ENCODE measurements at regions not wholly inside any gene's neighbourhood (a gene's known extent, or its start where the extent isn't known, plus 50 kb on each side); places are given as distances from the start of the nearest gene placed in this dataset.
"Not testable (repeated sequence)": the region's sequence is repeated elsewhere in the genome, so short reads cannot be mapped to it uniquely, and the experiment has no call there.

DNA sequence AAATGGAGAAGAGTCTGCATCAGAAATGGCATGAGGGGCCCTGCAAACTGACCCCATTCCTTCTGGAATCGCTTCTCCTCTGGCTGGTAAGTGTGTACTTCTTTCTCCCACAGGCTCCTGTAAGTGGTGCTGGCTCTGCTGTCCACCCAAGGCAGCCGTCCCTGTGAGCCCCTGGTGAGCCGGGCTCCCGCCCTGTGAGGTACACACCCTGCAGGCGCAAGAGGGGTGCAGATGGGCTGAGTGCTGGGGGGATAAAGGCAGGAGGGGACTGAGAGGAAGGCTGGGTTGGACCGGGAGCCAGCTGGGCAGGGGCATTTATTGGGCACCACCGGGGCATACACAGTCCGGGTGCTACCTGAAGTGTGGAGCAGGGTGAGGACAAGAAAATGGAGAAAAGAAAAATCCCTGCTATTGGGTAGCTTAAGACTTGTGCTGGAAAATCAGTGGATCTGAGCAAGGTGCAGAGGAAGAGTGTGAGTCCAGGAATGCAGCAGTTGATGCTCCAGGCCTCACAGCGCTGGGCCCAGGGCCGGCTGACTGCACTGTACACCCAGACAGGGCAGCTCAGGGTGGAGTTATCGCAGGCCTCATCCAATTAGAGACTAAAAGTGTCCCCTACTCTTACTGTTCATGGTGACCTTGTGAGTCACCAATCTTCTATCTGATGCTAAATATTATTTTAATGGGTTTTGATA, 455.1 kb upstream of the B3GAT1 start:
- DNase-seq (ENCODE audit: low read depth), result no peak

DNA sequence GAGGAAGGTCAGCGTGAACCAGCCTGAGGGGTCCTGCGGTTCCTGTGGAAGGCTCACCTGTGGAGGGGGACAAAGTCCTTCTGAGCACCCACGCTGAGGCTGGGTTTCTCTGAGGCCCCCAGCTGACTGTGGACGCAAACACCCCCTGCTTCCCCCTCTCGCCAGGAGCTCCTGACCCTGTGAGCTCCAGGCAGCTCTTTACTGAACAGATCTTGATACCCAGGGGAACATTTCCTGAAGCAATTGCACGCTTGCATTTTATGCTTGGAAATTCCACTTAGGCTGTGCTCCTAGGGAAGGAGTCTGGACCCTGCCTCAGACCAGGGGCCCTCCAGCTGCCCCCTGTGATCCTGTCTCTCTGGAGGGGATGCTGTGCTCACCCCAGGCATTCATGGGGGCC, 454.2 kb upstream of the B3GAT1 start:
- DNase-seq (ENCODE audit: low read depth), result no peak

DNA sequence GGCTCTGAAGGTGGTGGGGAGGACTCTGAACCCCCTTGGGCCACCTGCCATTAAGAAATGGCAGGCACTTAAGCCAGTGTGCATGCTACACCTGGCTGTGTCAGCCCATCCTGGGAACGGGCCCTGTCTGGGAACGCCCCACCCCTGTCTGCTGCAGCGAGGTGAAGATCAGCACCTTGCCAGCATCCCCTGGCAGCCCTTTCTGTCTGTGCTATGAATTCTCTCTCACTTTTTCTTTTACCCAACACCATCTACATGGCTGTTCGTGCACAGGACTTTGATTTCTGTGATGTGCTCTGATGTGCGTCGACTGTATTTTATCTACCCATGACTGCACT, 452.9 kb upstream of the B3GAT1 start:
- no peak for DNase-seq (ENCODE audit: low read depth)

DNA sequence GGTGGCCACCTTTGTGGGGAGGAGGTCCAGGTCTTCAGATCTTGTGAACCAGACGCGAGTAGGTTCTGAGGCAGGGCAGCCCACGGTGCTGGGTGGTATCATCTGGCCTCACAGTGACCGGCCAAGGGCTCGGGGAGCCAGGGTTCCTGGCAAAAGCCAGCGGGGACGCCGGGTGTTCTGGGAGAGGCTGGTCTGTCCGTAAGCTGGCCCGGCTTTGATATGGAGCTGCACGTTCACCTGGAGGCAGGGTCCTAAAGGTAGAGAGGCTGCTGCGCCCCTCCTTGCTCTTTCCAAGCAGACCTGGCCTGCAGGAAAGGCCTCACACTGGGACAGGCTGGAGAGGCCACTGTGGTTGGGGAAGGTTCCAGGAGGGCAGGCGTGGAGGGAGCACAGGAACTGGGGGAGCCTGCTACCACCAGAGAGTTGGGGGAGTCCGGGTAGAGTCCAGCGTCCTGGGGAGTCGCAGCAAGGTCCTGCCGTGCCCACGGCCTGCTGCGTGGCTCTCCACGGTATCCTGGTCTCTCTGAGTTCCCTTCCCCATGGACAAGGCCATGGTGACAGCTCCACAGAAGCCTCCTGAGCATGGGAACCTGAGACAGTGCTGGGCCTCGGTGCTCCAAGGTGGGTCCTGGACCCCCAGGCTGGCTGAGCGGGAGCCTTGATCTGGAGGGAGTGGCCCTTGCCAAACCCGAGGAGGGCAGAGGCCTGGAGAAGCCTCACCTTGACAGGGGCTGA, 452.4 kb upstream of the B3GAT1 start:
- no peak for DNase-seq (ENCODE audit: low read depth)

GRCh38 chr11:134863294-134863693, 451.3 kb upstream of the B3GAT1 start:
- DNase-seq (ENCODE audit: low read depth), result no peak

GRCh38 chr11:134862587-134863195, 450.6 kb upstream of the B3GAT1 start:
- DNase-seq (ENCODE audit: low read depth), result no peak

- no peak for DNase-seq (ENCODE audit: low read depth)
Measured at GRCh38 chr11:134862105-134862502, 450.1 kb upstream of the B3GAT1 start.

DNA sequence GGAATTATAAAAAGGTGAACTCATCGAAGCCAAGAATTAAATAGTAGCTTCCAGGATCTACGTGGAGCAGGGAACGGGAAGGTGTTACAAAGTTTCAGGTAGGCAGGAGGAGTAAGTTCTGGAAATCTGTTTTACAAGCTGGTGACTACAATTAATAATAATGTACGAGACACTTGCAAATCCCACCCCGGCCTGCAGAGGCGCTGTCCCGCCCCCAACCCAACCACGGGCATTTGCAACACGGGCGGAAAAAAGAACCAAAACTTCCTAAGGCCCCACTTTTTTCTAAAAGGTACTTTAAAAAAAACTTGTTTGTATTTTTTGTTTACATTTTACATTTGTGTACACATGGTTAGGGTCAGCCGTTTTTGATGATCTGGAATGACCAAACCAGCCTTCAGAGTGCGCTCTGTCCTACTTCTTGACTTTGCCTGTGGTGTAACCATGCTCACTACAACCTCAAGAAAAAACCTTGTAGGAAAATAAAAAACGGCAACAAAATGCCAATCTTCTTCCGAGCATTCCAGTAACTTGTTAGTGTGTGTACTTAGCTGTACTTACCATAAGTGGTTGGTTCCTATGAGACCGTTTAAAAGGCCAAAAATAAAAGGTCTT, 449.6 kb upstream of the B3GAT1 start:
- DNase-seq (ENCODE audit: low read depth), result no peak

DNA sequence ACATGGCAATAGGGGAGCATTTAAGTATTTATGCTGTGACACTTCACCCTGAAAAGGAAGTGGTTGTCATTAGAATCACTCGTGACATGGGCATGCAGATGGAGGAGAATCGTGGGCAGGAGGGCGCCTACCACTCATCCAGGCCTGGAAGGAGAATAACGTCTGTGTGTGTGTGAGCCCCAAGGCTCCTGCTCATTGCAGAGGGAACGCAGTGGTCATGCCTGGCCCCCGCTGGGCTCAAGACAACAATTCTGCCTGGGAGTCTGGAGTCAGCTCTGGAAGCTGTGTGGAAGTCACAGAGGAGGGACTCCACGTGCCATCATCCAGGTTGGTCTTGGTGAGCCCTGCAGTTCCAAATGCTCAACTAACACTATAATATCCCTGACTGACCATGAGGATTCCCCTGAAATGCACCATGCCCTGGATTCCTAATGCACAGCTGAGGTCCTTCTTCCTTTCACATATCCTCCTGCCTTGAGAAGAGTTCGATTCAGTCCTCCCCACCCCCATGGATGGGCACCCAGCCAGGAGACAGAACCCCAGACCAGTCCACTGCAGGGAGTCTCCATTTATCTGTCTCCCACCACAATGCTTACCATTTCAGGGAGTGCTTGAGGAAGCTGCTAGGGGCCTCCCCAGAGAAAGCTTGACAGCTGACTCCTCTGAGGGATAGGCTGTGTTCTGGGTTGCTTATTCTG, 446.9 kb upstream of the B3GAT1 start:
- DNase-seq (ENCODE audit: low read depth), result no peak

- no peak for DNase-seq (ENCODE audit: low read depth)
Measured at GRCh38 chr11:134857035-134857434, 445.0 kb upstream of the B3GAT1 start.

DNA sequence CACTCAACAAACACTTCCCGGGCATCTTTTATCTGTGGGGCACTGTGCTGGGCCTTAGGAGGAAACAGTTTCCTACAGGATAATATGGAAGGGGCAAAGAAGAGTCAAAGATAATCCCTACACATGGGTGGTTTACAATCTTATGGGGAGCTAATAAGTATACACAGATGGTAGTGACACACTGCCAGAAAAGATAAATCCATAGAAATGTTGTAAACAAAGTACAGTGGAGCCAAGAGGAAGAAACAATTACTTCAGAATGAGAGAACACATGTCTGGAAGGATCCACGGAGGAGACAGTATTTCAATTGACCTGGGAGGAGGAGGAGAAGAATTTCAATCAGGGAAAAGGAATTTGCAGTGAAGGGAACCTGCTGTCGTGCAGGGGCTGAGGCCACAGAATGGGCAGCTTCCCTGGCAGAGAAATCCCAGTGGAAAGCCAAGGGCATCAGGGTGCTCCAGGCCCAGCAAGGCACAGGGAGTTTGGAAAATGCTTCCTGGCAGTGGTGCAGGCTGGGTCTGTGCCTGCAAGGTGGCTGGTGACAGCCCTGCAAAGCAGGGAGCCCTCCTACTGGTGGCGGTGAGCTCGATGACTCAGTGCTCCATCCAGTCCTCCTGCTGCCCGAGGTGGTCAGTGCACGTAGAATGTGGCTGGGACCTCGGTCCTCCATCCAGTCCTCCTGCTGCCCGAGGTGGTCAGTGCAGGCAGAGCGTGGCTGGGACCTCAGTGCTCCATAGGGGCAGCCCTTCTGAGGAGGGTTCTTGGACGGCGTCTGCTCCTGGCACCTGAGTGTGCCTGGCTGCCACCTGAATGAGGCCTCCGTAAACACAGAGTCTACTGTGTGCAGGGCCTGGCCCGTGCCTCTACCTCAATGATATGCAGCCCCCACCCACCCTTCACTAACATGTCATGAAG, 444.3 kb upstream of the B3GAT1 start:
- DNase-seq (ENCODE audit: low read depth), result no peak

- DNase-seq (ENCODE audit: low read depth), result no peak
Measured at GRCh38 chr11:134853992-134854991, 442.2 kb upstream of the B3GAT1 start.

DNA sequence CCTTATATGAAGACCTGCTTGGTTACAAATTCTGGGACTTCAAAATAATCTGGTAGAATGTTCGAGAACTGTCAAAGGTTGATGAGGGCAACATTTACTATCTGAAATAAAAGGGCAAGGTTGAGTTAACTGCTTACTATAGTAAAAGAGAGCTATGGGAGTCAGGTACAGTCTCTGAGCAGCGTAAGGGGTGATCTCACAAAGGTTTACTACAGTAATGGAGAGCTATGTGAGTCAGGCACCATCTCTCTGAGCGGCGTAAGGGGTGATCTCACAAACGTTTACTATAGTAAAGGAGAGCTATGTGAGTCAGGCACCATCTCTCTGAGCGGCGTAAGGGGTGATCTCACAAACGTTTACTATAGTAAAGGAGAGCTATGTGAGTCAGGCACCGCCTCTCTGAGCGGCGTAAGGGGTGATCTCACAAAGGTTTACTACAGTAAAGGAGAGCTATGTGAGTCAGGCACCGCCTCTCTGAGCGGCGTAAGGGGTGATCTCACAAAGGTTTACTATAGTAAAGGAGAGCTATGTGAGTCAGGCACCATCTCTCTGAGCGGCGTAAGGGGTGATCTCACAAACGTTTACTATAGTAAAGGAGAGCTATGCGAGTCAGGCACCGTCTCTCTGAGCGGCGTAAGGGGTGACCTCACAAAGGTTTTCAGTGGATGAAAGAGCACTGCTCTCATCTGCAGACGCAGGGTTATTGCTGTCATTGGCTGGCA, 439.6 kb upstream of the B3GAT1 start:
- not testable (repeated sequence) for DNase-seq (ENCODE audit: low read depth)

- no peak for DNase-seq (ENCODE audit: low read depth)
Measured at GRCh38 chr11:134850566-134850965, 438.5 kb upstream of the B3GAT1 start.

GRCh38 chr11:134849833-134850232, 437.8 kb upstream of the B3GAT1 start:
- DNase-seq (ENCODE audit: low read depth), result no peak

GRCh38 chr11:134847083-134847715, 435.2 kb upstream of the B3GAT1 start:
- DNase-seq (ENCODE audit: low read depth), result no peak

DNA sequence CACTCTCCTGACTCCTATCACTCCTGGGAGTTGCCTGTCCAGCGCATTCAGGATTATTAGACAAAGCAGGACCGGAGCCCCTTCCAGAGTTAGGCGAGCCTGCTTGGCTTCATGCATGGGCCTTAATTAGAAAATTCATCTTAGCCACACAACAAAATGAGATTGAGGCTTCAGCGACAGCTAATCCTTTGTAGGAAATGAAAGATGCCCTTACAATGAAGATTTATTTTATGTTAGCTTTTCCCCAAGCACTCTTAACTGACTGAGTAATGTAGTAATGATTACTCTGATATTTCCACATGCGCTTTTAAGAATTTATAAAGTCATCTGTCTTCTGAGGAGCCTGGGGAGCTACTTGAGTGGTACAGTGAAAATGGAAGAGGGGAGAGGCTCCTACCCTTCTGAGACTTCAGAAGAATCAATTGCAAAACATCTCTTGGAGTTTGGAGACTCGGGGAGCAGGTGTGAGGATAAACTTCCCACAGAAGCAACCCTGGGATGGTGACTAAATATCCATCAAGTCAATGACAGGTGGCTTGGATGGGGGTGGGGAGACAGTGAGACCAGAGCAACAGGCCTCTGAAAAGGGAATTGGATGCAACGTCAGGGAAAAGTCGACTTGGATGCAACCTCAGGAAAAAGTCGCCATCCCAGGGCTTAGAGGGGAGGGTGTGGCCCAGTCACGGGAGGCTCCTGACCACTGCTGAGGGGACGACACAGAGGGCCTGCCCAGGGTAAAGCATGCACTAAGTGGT, 434.5 kb upstream of the B3GAT1 start:
- DNase-seq (ENCODE audit: low read depth), result no peak
